ENCODE measurements at regions not wholly inside any gene's neighbourhood (a gene's known extent, or its start where the extent isn't known, plus 50 kb on each side); places are given as distances from the start of the nearest gene placed in this dataset.

- H3K4me3 ChIP-seq = no peak overlapping the region
- H3K9me3 ChIP-seq (ENCODE audit: low read depth, low read length) = no peaks in the 10 kb centered on the region
- no peak overlapping the region for H3K27ac ChIP-seq
- H3K9ac ChIP-seq (ENCODE audit: insufficient read length) = no peak overlapping the region
- no peak for TF ChIP-seq EZH2 (IDR thresholded peaks at IDR 0.05)
- TF ChIP-seq POLR2AphosphoS5 (IDR thresholded peaks at IDR 0.05; ENCODE audit: borderline replicate concordance, low read depth, low read length) = no peak
- no peak for TF ChIP-seq FOXP2 (optimal IDR thresholded peaks at IDR 0.05; ENCODE audit: control extremely low read depth, extremely low read length, insufficient read depth)
- DNase-seq (ENCODE audit: low read depth, low spot score) = no peak
- H3K36me3 ChIP-seq (ENCODE audit: insufficient read depth, low read length) = no peaks in the 10 kb centered on the region
Measured at GRCh38 chrX:149267878-149268813, 237.0 kb downstream of the IDS start.

DNA sequence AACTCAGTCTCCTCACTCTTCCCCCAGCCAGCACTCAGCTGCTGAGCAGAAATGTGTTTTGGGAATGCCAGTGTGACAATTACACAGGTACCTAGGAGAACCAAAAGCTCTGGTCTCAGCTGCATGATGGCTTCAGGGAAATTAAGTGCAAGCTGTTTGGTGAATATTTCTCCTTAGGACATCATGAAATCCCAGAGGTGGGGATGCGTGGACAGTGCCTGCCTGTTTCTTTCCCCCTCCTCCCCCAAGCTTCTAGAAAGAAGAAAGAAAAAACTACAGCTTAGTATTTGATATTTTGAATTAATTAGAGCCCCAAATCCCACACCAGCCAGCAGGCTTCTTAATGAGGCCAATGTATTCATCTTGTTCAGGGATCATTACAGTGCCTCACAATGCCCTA lies 243.0 kb downstream of the IDS start:
- Histone ChIP-seq H3K27ac (no peak overlapping the region), H3K4me3 (no peak overlapping the region), H3K9ac (ENCODE audit: insufficient read length) (no peak overlapping the region), H3K9me3 (ENCODE audit: low read depth, low read length) (no peaks in the 10 kb centered on the region), H3K36me3 (ENCODE audit: insufficient read depth, low read length) (no peaks in the 10 kb centered on the region)
- no peak for TF ChIP-seq POLR2AphosphoS5 (IDR thresholded peaks at IDR 0.05; ENCODE audit: borderline replicate concordance, low read depth, low read length)
- no peak for TF ChIP-seq FOXP2 (optimal IDR thresholded peaks at IDR 0.05; ENCODE audit: control extremely low read depth, extremely low read length, insufficient read depth)
- no peak for TF ChIP-seq EZH2 (IDR thresholded peaks at IDR 0.05)
- no peak for DNase-seq (ENCODE audit: low read depth, low spot score)

- Histone ChIP-seq H3K9me3 (ENCODE audit: low read depth, low read length) (no peaks in the 10 kb centered on the region), H3K27ac (no peak overlapping the region), H3K36me3 (ENCODE audit: insufficient read depth, low read length) (no peaks in the 10 kb centered on the region), H3K9ac (ENCODE audit: insufficient read length) (no peak overlapping the region), H3K4me3 (no peak overlapping the region)
- DNase-seq (ENCODE audit: low read depth, low spot score) = no peak
- no peak for TF ChIP-seq EZH2 (IDR thresholded peaks at IDR 0.05)
Measured at GRCh38 chrX:149259241-149259640, 245.9 kb downstream of the IDS start.

DNA sequence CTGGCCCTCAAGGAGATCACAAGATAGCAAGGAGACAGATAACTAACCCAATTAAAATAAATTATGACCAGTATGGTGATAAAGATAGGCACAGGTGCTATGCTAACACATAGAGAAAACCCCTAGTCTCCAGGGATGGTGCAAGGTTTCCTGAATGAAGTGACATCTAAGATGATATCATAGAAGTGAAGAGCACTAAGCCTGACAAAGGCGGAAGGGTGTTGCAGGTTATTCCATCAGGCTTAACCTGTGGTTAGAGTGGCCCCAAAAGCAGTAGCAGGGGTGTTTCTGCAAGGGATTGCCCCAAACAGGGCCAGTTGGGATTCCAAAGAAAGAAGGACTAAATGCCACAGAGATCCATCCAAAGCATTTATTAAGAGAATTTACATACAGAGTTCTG lies 249.2 kb downstream of the IDS start:
- Histone ChIP-seq H3K9ac (ENCODE audit: insufficient read length) (no peak overlapping the region), H3K36me3 (ENCODE audit: insufficient read depth, low read length) (no peaks in the 10 kb centered on the region), H3K9me3 (ENCODE audit: low read depth, low read length) (no peaks in the 10 kb centered on the region), H3K27ac (no peak overlapping the region), H3K4me3 (no peak overlapping the region)
- TF ChIP-seq EZH2 (IDR thresholded peaks at IDR 0.05) (no peak), FOXP2 (optimal IDR thresholded peaks at IDR 0.05; ENCODE audit: control extremely low read depth, extremely low read length, insufficient read depth) (no peak), POLR2AphosphoS5 (IDR thresholded peaks at IDR 0.05; ENCODE audit: borderline replicate concordance, low read depth, low read length) (no peak)
- DNase-seq (ENCODE audit: low read depth, low spot score) = no peak

- no peak for TF ChIP-seq EZH2 (IDR thresholded peaks at IDR 0.05)
- no peak for TF ChIP-seq POLR2AphosphoS5 (IDR thresholded peaks at IDR 0.05; ENCODE audit: borderline replicate concordance, low read depth, low read length)
- no peak for TF ChIP-seq FOXP2 (optimal IDR thresholded peaks at IDR 0.05; ENCODE audit: control extremely low read depth, extremely low read length, insufficient read depth)
- no peak for DNase-seq (ENCODE audit: low read depth, low spot score)
- H3K4me3 ChIP-seq = no peak overlapping the region
- H3K9me3 ChIP-seq (ENCODE audit: low read depth, low read length) = no peaks in the 10 kb centered on the region
- no peak overlapping the region for H3K27ac ChIP-seq
- H3K9ac ChIP-seq (ENCODE audit: insufficient read length) = no peak overlapping the region
- H3K36me3 ChIP-seq (ENCODE audit: insufficient read depth, low read length) = no peaks in the 10 kb centered on the region
Measured at GRCh38 chrX:149248073-149248625, 257.0 kb downstream of the IDS start.

DNA sequence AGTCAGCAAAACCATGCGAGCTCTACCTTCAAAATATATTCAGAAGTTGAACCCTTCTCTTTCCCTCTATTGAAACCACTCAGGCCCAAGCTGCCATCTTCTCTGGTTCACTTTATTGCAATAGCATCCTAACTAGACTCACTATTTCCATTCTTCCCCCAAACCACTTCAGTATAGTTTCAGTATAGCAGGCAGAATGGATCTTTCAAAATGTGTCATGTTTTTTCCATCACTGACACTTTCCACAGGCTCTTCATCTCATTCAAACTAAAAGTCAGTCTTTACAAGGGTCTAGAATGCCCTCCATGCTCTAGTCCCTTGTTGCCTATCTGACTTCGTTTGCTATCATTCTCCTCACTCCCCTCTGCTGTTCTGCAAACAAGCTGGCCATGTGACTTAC lies 274.4 kb downstream of the IDS start:
- Histone ChIP-seq H3K27ac (no peak overlapping the region), H3K9me3 (ENCODE audit: low read depth, low read length) (no peaks in the 10 kb centered on the region), H3K36me3 (ENCODE audit: insufficient read depth, low read length) (no peaks in the 10 kb centered on the region), H3K4me3 (no peak overlapping the region), H3K9ac (ENCODE audit: insufficient read length) (no peak overlapping the region)
- TF ChIP-seq EZH2 (IDR thresholded peaks at IDR 0.05) (no peak), FOXP2 (optimal IDR thresholded peaks at IDR 0.05; ENCODE audit: control extremely low read depth, extremely low read length, insufficient read depth) (no peak), POLR2AphosphoS5 (IDR thresholded peaks at IDR 0.05; ENCODE audit: borderline replicate concordance, low read depth, low read length) (no peak)
- no peak for DNase-seq (ENCODE audit: low read depth, low spot score)

GRCh38 chrX:149223854-149224253 lies 281.3 kb downstream of the IDS start:
- H3K36me3 ChIP-seq (ENCODE audit: insufficient read depth, low read length) = no peaks in the 10 kb centered on the region
- TF ChIP-seq POLR2AphosphoS5 (IDR thresholded peaks at IDR 0.05; ENCODE audit: borderline replicate concordance, low read depth, low read length) (no peak), EZH2 (IDR thresholded peaks at IDR 0.05) (no peak), FOXP2 (optimal IDR thresholded peaks at IDR 0.05; ENCODE audit: control extremely low read depth, extremely low read length, insufficient read depth) (no peak)
- H3K4me3 ChIP-seq = no peak overlapping the region
- H3K9me3 ChIP-seq (ENCODE audit: low read depth, low read length) = no peaks in the 10 kb centered on the region
- no peak for DNase-seq (ENCODE audit: low read depth, low spot score)
- H3K27ac ChIP-seq = no peak overlapping the region
- H3K9ac ChIP-seq (ENCODE audit: insufficient read length) = no peak overlapping the region

GRCh38 chrX:149222040-149222439 lies 283.1 kb downstream of the IDS start:
- Histone ChIP-seq H3K4me3 (no peak overlapping the region), H3K27ac (no peak overlapping the region), H3K36me3 (ENCODE audit: insufficient read depth, low read length) (no peaks in the 10 kb centered on the region), H3K9ac (ENCODE audit: insufficient read length) (no peak overlapping the region), H3K9me3 (ENCODE audit: low read depth, low read length) (no peaks in the 10 kb centered on the region)
- DNase-seq (ENCODE audit: low read depth, low spot score) = no peak
- TF ChIP-seq EZH2 (IDR thresholded peaks at IDR 0.05) = no peak

GRCh38 chrX:149221230-149221629 lies 283.9 kb downstream of the IDS start:
- DNase-seq (ENCODE audit: low read depth, low spot score) = no peak
- Histone ChIP-seq H3K4me3 (no peak overlapping the region), H3K36me3 (ENCODE audit: insufficient read depth, low read length) (no peaks in the 10 kb centered on the region), H3K27ac (no peak overlapping the region), H3K9ac (ENCODE audit: insufficient read length) (no peak overlapping the region), H3K9me3 (ENCODE audit: low read depth, low read length) (no peaks in the 10 kb centered on the region)
- TF ChIP-seq POLR2AphosphoS5 (IDR thresholded peaks at IDR 0.05; ENCODE audit: borderline replicate concordance, low read depth, low read length) (no peak), EZH2 (IDR thresholded peaks at IDR 0.05) (no peak), FOXP2 (optimal IDR thresholded peaks at IDR 0.05; ENCODE audit: control extremely low read depth, extremely low read length, insufficient read depth) (no peak)

Data from SK-N-MC (cell line).